NCI-H524 treated with DMSO at 0.1 percent for 48 hours (cell line): ENCODE measurements at regions not wholly inside any gene's neighbourhood (a gene's known extent, or its start where the extent isn't known, plus 50 kb on each side); places are given as distances from the start of the nearest gene placed in this dataset.

Experiments used
- DNase-seq: peaks from one replicate; lab custom pipeline; 2025; lab: John Stamatoyannopoulos, UW

GRCh38 chr14:53355581-53356112 is 202.5 kb upstream of the DDHD1 start:
- DNase-seq, result no peak

- no peak for DNase-seq
Observed at GRCh38 chr14:53354336-53354735, 201.2 kb upstream of the DDHD1 start.

GRCh38 chr14:53350866-53351265 is 197.7 kb upstream of the DDHD1 start:
- no peak for DNase-seq

GRCh38 chr14:53350429-53350828 is 197.3 kb upstream of the DDHD1 start:
- no peak for DNase-seq

- DNase-seq, result no peak
Observed at GRCh38 chr14:53346988-53347387, 193.9 kb upstream of the DDHD1 start.

GRCh38 chr14:53341324-53341723 is 188.2 kb upstream of the DDHD1 start:
- no peak for DNase-seq

- DNase-seq, result no peak
Observed at GRCh38 chr14:53338192-53338591, 185.1 kb upstream of the DDHD1 start.

- DNase-seq, result no peak
Observed at GRCh38 chr14:53336729-53337128, 183.6 kb upstream of the DDHD1 start.

- DNase-seq, result no peak
Observed at GRCh38 chr14:53333809-53334208, 180.7 kb upstream of the DDHD1 start.

GRCh38 chr14:53331921-53332320 is 178.8 kb upstream of the DDHD1 start:
- DNase-seq, result no peak

GRCh38 chr14:53331247-53331646 is 178.1 kb upstream of the DDHD1 start:
- DNase-seq, result no peak

- DNase-seq, result no peak
Observed at GRCh38 chr14:53330441-53330840, 177.3 kb upstream of the DDHD1 start.

GRCh38 chr14:53328841-53329240 is 175.7 kb upstream of the DDHD1 start:
- DNase-seq, result no peak

- no peak for DNase-seq
Observed at GRCh38 chr14:53327716-53328115, 174.6 kb upstream of the DDHD1 start.

- DNase-seq, result no peak
Observed at GRCh38 chr14:53325176-53325806, 172.2 kb upstream of the DDHD1 start.

- DNase-seq, result no peak
Observed at GRCh38 chr14:53316504-53316903, 163.4 kb upstream of the DDHD1 start.

- DNase-seq, result no peak
Observed at GRCh38 chr14:53310412-53310811, 157.3 kb upstream of the DDHD1 start.

GRCh38 chr14:53306911-53307310 is 153.8 kb upstream of the DDHD1 start:
- DNase-seq, result no peak

GRCh38 chr14:53306267-53306721 is 153.2 kb upstream of the DDHD1 start:
- DNase-seq, result no peak

- no peak for DNase-seq
Observed at GRCh38 chr14:53304726-53305381, 151.7 kb upstream of the DDHD1 start.

- no peak for DNase-seq
Observed at GRCh38 chr14:53295985-53296582, 143.0 kb upstream of the DDHD1 start.

- no peak for DNase-seq
Observed at GRCh38 chr14:53295372-53295771, 142.2 kb upstream of the DDHD1 start.

- no peak for DNase-seq
Observed at GRCh38 chr14:53286301-53286700, 133.2 kb upstream of the DDHD1 start.
